HUES6 (cell line): ENCODE measurements at regions not wholly inside any gene's neighbourhood (a gene's known extent, or its start where the extent isn't known, plus 50 kb on each side); places are given as distances from the start of the nearest gene placed in this dataset.

Experiments
- H3K27ac ChIP-seq: 2 replicates; pipeline ENCODE4 v1.7.0; 2013; ENCODE audit warnings: low read depth, mild to moderate bottlenecking, low read length, inconsistent platforms
- H3K27me3 ChIP-seq: 2 replicates; pipeline ENCODE4 v1.6.1; 2013; ENCODE audit warnings: low read length; ENCODE audit not compliant: control insufficient read depth, insufficient read depth
- H3K36me3 ChIP-seq: 2 replicates; pipeline ENCODE4 v1.6.1; 2013; ENCODE audit warnings: low read length; ENCODE audit not compliant: control insufficient read depth, insufficient read depth
- H3K4me1 ChIP-seq: 2 replicates; pipeline ENCODE4 v1.6.1; 2013; ENCODE audit warnings: low read length; ENCODE audit not compliant: control insufficient read depth, insufficient read depth
- H3K4me3 ChIP-seq: 2 replicates; pipeline ENCODE4 v1.5.1; 2013; ENCODE audit warnings: low read depth, low read length
- H3K9ac ChIP-seq: one replicate; pipeline ENCODE4 v1.6.1; 2013; ENCODE audit warnings: mild to moderate bottlenecking, low read length
- H3K9me3 ChIP-seq: 2 replicates; pipeline ENCODE4 v1.6.1; 2013; ENCODE audit warnings: low read depth, low read length; ENCODE audit not compliant: control insufficient read depth, insufficient read depth

DNA sequence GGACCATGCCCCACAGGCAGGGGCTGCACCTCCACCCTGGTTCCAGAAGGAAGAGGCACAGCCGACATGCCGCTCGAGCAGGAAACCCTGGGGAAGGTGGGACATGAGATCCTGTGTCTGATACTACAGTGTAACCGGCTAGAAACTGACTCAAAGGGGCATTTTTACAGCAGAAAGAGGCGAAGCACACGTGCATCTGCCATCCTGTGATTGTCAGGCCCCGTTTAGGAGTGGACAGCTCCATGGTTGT is 62.7 kb downstream of the SIK1 start:
- Histone ChIP-seq H3K4me1 (peaks cover 14% of the 10 kb centered on the region; the same call in 1 of the 2 replicates), H3K9ac (no peak overlapping the region), H3K4me3 (no peak overlapping the region), H3K9me3 (no peaks in the 10 kb centered on the region), H3K27me3 (no peaks in the 10 kb centered on the region), H3K27ac (no peak overlapping the region), H3K36me3 (no peaks in the 10 kb centered on the region)

DNA sequence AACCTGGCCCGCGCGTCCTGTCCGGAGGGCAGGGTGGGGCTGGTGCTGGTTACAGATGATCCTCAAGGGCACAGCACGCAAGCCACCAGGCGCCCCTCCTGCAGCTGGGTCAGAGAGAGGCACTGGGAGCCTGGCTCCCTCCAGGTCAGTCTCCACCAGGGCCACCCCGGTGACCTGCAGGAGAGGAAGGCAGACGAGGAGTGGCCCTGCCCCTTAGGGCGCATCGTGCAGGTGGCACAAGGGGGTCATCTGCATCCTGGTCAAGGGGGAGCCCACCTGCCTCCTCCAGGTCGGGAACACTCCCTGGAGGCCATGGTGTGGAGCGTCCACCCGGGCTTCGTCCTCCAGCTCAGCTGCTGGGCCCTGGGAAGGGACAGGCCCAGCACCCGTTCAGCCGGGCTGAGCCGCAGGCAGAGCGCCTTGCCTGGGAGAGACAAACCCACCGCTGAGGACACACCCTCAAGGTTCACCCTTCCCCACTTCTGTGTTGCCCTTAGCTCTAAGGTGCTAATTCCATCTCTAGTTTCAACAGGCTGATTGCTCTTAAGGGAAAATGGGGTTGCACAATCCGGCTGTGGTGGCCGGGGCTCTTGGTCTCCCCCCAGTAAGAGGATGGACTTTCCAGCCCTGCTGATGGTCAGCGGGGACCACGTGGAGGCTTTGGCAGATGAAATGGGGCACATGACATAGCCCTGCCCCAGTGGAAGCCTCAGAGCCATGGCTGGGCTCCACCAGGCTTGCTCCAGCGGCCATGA is 63.2 kb downstream of the SIK1 start:
- Histone ChIP-seq H3K36me3 (no peaks in the 10 kb centered on the region), H3K4me3 (no peak overlapping the region), H3K27me3 (no peaks in the 10 kb centered on the region), H3K4me1 (peaks cover 14% of the 10 kb centered on the region; the same call in 1 of the 2 replicates), H3K27ac (no peak overlapping the region), H3K9ac (no peak overlapping the region), H3K9me3 (no peaks in the 10 kb centered on the region)

DNA sequence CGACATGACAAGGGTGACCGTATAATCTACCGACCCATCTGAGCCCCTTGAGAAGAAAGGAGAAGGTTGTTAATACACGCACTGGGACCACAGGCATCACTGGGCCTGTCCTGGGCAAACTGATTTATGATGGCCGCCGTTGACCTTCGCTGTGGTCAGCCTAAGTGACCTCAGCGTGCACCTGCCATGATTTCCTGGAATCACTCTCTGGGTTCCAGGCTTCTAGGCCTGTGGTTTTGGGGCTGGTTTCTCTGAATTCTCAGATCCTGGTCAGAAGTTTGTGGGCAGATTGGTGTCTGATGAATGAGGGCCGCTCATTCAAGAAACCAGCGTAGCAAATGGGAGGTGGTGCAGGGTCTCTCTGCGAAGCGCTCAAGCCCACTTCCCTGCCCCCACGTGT is 64.0 kb downstream of the SIK1 start:
- Histone ChIP-seq H3K36me3 (no peaks in the 10 kb centered on the region), H3K4me1 (peaks cover 14% of the 10 kb centered on the region; the same call in 1 of the 2 replicates), H3K9ac (no peak overlapping the region), H3K27ac (no peak overlapping the region), H3K27me3 (no peaks in the 10 kb centered on the region), H3K4me3 (no peak overlapping the region), H3K9me3 (no peaks in the 10 kb centered on the region)

DNA sequence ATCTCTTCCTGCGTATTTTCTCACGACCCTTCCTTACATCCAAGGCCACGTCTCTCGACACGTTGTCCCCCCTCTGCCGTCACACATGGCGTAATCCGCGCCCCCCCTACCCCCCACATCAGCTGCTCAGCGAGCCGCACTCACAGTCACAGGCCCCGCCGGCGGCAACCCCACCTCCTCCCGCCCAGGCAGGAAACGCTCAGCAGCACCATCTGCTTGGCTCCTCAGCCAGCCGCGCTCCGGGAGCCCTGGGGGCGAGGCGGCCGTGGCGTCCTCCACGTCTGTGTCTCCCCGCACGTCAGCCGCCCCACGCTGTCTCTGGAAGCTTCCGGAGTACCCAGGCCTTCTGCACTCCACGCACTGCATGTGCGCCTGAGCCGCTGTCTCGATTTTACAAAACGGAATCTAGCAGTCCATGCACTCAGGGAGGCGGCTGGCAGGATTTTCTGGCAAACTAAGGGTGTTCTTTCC is 64.6 kb downstream of the SIK1 start:
- no peak overlapping the region for H3K9ac ChIP-seq

DNA sequence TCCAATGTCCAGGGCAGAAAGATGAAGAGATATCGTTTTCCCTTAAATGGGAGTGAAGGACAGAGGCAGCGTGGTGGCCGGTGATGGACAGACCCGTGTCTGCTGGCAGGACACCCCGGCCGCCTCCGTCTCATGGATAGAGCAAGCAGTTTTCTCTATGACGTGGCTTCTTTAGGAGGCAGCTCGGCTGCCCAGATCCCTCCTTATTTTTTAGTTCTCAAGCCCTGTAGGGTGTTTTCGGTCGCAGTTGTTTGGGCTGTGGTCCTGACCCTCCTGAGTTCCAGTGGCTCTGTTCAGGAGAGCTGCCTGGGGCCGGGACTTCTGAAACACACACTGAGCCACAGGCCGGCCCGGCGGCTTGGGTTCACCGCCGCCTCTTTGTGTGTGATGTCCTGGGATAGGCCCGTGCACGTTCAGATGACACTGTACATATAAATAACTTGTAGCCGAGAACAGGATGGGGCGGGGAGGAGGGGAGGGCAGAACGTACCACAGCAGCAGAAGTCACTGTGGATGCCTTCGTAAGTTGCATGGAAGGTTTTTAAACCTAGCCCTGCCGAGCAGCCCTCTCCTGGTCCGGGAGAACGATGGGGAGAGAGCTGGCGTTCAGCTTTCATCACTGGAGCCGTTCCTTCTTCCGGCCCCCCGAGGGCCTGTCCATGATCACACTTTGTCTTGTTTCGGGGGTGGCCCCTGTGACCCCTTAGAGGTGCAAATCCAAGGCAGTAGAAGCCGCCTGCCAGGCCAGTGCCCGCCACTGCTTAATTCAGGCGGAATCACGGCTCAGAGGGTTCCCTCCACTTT is 65.2 kb downstream of the SIK1 start:
- no peak overlapping the region for H3K4me3 ChIP-seq
- H3K27ac ChIP-seq, result no peak overlapping the region

More for the DNA sequence above, 64.6 kb downstream of the SIK1 start:
- Histone ChIP-seq H3K4me1 (peaks cover 14% of the 10 kb centered on the region; the same call in 1 of the 2 replicates), H3K27ac (no peak overlapping the region), H3K27me3 (no peaks in the 10 kb centered on the region), H3K36me3 (no peaks in the 10 kb centered on the region), H3K4me3 (no peak overlapping the region), H3K9me3 (no peaks in the 10 kb centered on the region)

DNA sequence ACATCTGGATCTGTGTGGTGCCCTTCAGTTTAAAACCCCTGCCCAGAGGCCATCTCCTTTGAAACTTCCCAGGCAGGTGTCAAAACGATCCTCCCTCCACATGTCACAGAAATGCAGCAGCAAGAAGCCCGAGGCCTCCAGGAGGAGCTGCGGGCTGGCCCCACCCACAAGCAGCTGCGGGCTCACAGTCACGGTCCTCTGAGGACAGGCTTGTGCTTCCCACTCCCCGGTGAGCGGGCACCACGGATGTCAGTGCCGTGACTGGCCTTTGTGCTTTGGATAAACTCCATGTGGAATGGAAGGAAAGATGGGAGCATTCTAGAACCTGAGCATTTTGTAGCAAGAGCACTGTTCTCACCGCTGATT is 65.8 kb downstream of the SIK1 start:
- H3K9ac ChIP-seq, result no peak overlapping the region
- no peak overlapping the region for H3K4me3 ChIP-seq
- H3K27me3 ChIP-seq, result no peaks in the 10 kb centered on the region
- H3K9me3 ChIP-seq, result no peaks in the 10 kb centered on the region
- H3K4me1 ChIP-seq, result peaks cover 14% of the 10 kb centered on the region; the same call in 1 of the 2 replicates
- H3K27ac ChIP-seq, result no peak overlapping the region
- H3K36me3 ChIP-seq, result no peaks in the 10 kb centered on the region

More for the DNA sequence above, 65.2 kb downstream of the SIK1 start:
- Histone ChIP-seq H3K9ac (no peak overlapping the region), H3K9me3 (no peaks in the 10 kb centered on the region), H3K27me3 (no peaks in the 10 kb centered on the region), H3K4me1 (peaks cover 14% of the 10 kb centered on the region; the same call in 1 of the 2 replicates), H3K36me3 (no peaks in the 10 kb centered on the region)

DNA sequence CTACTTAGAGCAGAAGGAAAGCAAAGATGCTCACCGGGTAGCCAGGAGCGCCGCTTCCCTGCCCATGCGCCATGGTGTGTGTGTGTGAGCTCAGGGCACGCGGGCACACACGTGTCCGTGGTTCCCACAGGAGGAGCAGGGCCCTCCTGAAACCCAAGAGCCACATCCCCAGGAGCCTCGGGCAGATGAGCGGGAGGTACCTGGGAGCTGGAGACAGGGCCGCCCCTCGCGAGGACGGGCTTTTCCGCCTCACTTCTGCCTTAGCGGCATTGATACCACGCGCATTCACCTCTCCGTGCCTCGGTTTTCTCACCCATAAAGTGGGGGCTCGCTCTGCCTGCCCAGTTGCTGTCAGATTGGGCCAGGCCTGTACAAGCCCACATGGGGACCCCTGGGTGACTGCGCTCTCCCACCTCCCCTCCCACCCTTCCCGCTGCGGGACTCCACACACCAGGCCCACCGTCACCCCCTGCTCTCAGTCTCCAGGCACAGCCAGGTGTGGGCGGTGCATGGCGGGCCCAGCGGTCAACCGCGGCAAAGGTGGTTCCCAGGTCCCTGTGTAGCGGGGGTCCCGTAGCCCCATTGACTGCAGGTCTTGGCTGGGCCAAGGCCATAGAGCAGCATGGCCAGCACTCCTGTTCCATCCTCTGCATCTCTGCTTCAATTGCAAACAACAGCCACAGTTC is 66.3 kb downstream of the SIK1 start:
- Histone ChIP-seq H3K27ac (no peak overlapping the region), H3K4me1 (peaks cover 14% of the 10 kb centered on the region; the same call in 1 of the 2 replicates), H3K9ac (no peak overlapping the region), H3K4me3 (no peak overlapping the region), H3K9me3 (no peaks in the 10 kb centered on the region), H3K27me3 (no peaks in the 10 kb centered on the region), H3K36me3 (no peaks in the 10 kb centered on the region)

DNA sequence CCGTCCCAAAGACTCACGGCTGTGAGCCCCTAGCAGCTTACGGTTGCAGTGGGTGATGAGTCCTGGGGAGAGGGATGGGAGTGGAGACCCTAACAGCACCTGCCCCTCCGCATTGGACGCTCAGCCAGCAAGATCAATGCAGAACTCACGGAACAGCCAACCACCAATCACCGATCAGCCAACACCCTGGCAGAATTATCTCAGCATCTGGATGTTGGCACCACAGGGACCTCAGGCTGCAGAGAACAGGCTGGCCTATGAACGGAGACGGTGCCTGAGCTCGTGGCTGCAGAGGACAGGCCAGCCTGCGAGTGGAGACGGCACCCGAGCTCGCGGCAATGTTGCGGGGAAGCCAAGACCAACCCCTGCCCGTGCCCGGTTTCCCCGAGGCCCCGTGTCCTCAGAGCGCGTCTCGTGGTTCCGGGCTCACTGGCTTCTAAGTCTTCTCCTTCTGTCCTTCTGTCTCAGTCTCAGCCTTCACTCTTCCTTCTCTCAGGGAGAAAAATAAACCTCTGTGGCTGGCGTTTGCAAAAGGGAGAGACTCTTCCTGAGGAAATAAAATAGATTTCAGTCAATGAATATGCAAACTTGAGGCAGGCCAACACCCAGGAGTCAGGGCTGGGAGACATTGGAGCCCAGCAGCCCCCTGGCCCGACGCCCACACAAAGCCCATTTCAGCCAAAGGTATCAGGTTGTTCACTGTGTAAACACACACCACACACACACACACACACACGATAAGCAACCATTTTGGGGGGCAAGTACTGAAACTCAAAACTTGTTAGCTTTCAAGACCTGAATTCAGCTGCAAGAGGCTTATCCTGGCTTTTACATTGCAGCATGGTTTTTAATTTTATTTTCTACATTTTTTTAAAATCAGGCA is 67.8 kb downstream of the SIK1 start:
- no peaks in the 10 kb centered on the region for H3K36me3 ChIP-seq
- H3K9ac ChIP-seq, result no peak overlapping the region

DNA sequence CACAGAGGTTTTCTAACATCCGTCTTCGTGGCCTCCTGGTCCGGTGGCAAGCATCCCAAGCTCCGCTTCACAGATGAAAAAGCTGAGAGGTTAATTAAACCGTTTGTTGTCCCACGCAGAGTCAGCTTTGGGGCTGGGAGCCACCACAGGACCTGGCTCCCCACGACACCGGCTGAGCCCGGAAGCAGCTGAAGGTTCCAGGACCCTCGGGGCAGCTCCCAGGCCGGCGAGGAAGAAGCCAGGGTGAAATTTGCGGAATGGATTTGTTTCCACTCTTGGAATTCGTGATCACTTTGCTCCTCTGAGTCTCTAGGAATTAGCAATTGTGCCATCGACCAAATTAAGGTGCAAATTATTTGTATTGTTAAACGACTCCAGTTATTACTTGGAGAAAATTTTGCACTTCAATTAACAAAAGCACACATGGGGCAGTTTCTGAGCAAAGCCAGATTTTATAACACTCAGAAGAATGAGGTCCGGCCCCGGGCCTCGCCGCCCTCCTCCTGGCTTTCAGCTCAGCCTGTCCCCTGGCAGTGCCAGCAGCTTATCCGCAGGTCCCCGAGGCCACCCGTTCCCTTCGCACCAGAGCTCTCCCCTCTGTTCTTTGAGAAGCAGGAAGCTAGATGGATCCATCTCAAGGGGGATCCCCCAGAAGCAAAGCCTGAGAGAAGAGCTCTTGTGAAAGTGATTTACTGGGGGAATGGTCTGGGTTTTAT is 69.1 kb downstream of the SIK1 start:
- peaks cover 14% of the 10 kb centered on the region; the same call in 1 of the 2 replicates for H3K4me1 ChIP-seq
- H3K27me3 ChIP-seq, result no peaks in the 10 kb centered on the region

More for the DNA sequence above, 67.8 kb downstream of the SIK1 start:
- H3K4me3 ChIP-seq, result no peak overlapping the region
- no peak overlapping the region for H3K27ac ChIP-seq
- H3K9me3 ChIP-seq, result no peaks in the 10 kb centered on the region
- no peaks in the 10 kb centered on the region for H3K27me3 ChIP-seq
- peaks cover 14% of the 10 kb centered on the region; the same call in 1 of the 2 replicates for H3K4me1 ChIP-seq

DNA sequence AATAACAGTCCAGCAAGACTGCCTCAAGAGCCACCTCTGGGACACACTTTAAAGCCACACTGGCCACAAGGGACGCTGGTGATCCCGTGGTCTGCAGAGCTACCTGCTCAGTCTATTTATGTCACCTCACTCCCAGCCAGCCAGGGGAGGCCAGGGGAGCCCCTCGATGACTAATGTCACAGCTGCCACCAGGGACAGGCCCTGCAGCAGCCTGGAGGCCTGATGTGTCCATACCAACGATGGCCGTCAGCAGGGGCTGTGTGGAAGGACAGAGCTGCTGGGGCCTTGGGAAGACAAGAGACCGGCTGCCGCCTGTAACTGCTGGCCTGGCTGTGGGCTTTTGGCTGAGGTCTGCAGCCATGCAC is 71.0 kb downstream of the SIK1 start:
- no peak overlapping the region for H3K4me3 ChIP-seq
- H3K27me3 ChIP-seq, result no peaks in the 10 kb centered on the region
- H3K4me1 ChIP-seq, result no peaks in the 10 kb centered on the region
- no peaks in the 10 kb centered on the region for H3K9me3 ChIP-seq
- H3K27ac ChIP-seq, result no peak overlapping the region
- no peak overlapping the region for H3K9ac ChIP-seq
- no peaks in the 10 kb centered on the region for H3K36me3 ChIP-seq

More for the DNA sequence above, 69.1 kb downstream of the SIK1 start:
- Histone ChIP-seq H3K9ac (no peak overlapping the region), H3K27ac (no peak overlapping the region), H3K36me3 (no peaks in the 10 kb centered on the region), H3K4me3 (no peak overlapping the region), H3K9me3 (no peaks in the 10 kb centered on the region)
